Activated T-helper 2 cell treated with anti-CD3 and anti-CD28 coated beads, Interferon-gamma antibody, Interleukin-2, Interleukin-4, amounts not matched to agents 10 μg/mL and 5 μg/mL and 100 μg/mL, durations not matched to agents 14 hours and 24 hours and 36 hours (primary cell): ENCODE measurements at regions not wholly inside any gene's neighbourhood (a gene's known extent, or its start where the extent isn't known, plus 50 kb on each side); places are given as distances from the start of the nearest gene placed in this dataset.
"Not testable (repeated sequence)": the region's sequence is repeated elsewhere in the genome, so short reads cannot be mapped to it uniquely, and the experiment has no call there.

Experiments used
- DNase-seq: peaks from one replicate; pipeline ENCODE4 v3.0.0; 2021; ENCODE audit warnings: low spot score
- H3K27ac Mint-ChIP-seq: one replicate; pipeline ENCODE4 v1.8.0; 2021; ENCODE audit warnings: mixed read lengths
- H3K27me3 Mint-ChIP-seq: one replicate; pipeline ENCODE4 v1.8.0; 2021; ENCODE audit warnings: low read depth, mixed read lengths
- H3K36me3 Mint-ChIP-seq: one replicate; pipeline ENCODE4 v1.8.0; 2021; ENCODE audit warnings: low read depth, mixed read lengths
- H3K4me1 Mint-ChIP-seq: one replicate; pipeline ENCODE4 v1.8.0; 2021; ENCODE audit warnings: low read depth, mixed read lengths
- H3K4me3 Mint-ChIP-seq: one replicate; pipeline ENCODE4 v1.8.0; 2021; ENCODE audit warnings: low read depth, mild to moderate bottlenecking, moderate library complexity, mixed read lengths
- H3K9me3 Mint-ChIP-seq: one replicate; pipeline ENCODE4 v1.8.0; 2021; ENCODE audit warnings: mixed read lengths
- intact Hi-C: fragments of 100-400 bp; cut with micrococcal nuclease; formaldehyde crosslinking; loops from one replicate; pipeline ENCODE4 v1.15.1; 2023

GRCh38 chr18:52136532-52136931, 203.5 kb upstream of the DCC start:
- no peaks in the 10 kb centered on the region for H3K4me1 Mint-ChIP-seq

DNA sequence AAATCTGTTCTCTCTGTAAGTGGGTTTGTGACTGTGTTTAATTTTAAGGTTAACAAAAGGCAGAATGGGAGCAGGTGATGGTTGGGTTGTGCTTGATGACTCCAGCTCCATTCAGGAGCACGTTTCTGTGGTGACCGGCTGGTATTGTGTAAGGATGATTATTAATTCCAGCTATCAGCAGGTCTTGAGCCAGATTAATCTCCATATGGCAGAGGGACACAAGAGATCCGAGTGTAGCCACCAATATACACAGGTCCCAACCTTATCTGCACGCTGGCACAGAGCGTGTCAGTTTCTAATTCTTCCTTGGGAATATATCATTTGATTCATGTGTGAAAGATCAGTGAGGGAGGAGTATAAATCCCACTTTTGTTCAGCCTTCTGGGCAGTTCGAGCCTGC, 199.0 kb upstream of the DCC start:
- DNase-seq: no peak
- intact Hi-C loops: no loop called here
- H3K27ac Mint-ChIP-seq: no peak overlapping the region
- H3K4me1 Mint-ChIP-seq: no peaks in the 10 kb centered on the region
- H3K27me3 Mint-ChIP-seq: no peaks in the 10 kb centered on the region
- H3K4me3 Mint-ChIP-seq: no peak overlapping the region
- H3K36me3 Mint-ChIP-seq: no peaks in the 10 kb centered on the region
- H3K9me3 Mint-ChIP-seq: peaks cover 34% of the 10 kb centered on the region

More at GRCh38 chr18:52136532-52136931, 203.5 kb upstream of the DCC start:
- Mint-ChIP-seq H3K27ac (no peak overlapping the region), H3K27me3 (no peaks in the 10 kb centered on the region), H3K4me3 (no peak overlapping the region), H3K36me3 (no peaks in the 10 kb centered on the region), H3K9me3 (peaks cover 22% of the 10 kb centered on the region)
- DNase-seq: no peak
- intact Hi-C loops: no loop called here

DNA sequence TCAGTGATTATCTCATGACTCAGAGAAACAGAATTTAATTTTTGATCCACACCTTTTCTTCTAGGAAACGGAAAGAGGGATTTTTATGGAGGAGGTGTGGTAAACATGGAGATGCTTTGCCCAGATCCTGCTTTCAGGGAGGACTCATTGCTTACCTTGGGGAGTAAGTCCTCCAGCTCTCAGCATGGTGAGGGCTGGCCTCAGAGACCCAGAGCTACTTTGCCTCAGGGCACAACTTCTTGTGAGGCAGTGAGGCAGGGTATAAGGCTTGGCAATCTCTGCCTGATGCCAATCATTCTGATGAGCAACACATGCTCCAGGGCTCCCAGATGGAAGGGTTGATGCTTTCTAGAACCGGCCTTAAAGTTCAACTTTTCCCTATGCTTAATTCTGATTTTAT, 189.9 kb upstream of the DCC start:
- no peak overlapping the region for H3K4me3 Mint-ChIP-seq
- intact Hi-C loops: no loop called here
- H3K9me3 Mint-ChIP-seq: peaks cover 27% of the 10 kb centered on the region
- H3K27ac Mint-ChIP-seq: no peak overlapping the region
- no peak for DNase-seq
- H3K36me3 Mint-ChIP-seq: no peaks in the 10 kb centered on the region
- no peaks in the 10 kb centered on the region for H3K27me3 Mint-ChIP-seq
- H3K4me1 Mint-ChIP-seq: no peaks in the 10 kb centered on the region

DNA sequence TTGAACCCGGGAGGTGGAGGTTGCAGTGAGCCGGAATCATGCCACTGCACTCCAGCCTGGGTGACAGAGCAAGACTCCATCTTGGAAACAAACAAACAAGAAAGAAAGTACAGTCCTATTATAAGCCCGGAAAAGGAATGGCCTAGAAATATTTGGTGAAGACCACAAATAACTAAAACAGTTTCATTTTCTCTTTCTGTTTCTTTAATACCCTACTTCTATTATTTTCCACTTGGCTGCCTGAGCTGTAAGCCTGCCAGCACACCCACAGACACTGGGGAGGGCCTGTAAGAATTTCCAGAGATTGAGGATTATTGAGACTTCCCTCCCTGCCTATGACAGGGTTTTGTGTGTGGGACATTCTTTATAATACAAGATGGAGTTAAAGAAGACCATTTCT, 188.0 kb upstream of the DCC start:
- no peaks in the 10 kb centered on the region for H3K27me3 Mint-ChIP-seq
- H3K4me3 Mint-ChIP-seq: no peak overlapping the region
- H3K36me3 Mint-ChIP-seq: no peaks in the 10 kb centered on the region
- no peaks in the 10 kb centered on the region for H3K4me1 Mint-ChIP-seq
- DNase-seq: no peak
- peaks cover 21% of the 10 kb centered on the region for H3K9me3 Mint-ChIP-seq
- H3K27ac Mint-ChIP-seq: no peak overlapping the region
- intact Hi-C loops: no loop called here

- no peaks in the 10 kb centered on the region for H3K36me3 Mint-ChIP-seq
- H3K27me3 Mint-ChIP-seq: no peaks in the 10 kb centered on the region
- DNase-seq: no peak
- no peak overlapping the region for H3K4me3 Mint-ChIP-seq
- intact Hi-C loops: no loop called here
- no peak overlapping the region for H3K27ac Mint-ChIP-seq
- H3K4me1 Mint-ChIP-seq: no peaks in the 10 kb centered on the region
- peaks cover 1% of the 10 kb centered on the region for H3K9me3 Mint-ChIP-seq
Measured at GRCh38 chr18:52156166-52156565, 183.8 kb upstream of the DCC start.

DNA sequence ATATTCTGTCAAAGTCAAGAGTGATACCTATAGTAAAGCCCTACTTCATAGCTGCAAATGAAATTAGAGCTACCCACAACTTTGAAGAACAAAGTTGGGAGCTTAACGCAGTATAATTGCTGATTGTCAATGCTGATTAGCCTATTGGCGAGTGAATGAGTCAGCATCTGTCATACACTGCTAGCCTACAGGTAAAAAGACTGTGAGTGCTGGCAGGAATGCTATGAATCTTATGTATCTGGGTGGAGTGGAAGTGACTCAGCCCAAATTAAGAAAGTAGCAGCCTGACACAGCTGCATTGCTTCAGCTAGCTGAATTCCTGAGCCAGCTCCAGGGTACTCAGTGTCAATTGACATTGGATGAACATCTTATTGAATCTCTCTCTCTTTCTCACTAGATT, 179.4 kb upstream of the DCC start:
- Mint-ChIP-seq H3K36me3 (no peaks in the 10 kb centered on the region), H3K4me1 (no peaks in the 10 kb centered on the region), H3K27ac (no peak overlapping the region), H3K27me3 (no peaks in the 10 kb centered on the region), H3K9me3 (peaks cover 14% of the 10 kb centered on the region), H3K4me3 (no peak overlapping the region)
- DNase-seq: no peak
- intact Hi-C loops: no loop called here

GRCh38 chr18:52163478-52163877, 176.5 kb upstream of the DCC start:
- peaks cover 18% of the 10 kb centered on the region for H3K9me3 Mint-ChIP-seq
- no peak for DNase-seq
- H3K4me1 Mint-ChIP-seq: no peaks in the 10 kb centered on the region
- H3K4me3 Mint-ChIP-seq: no peak overlapping the region
- no peak overlapping the region for H3K27ac Mint-ChIP-seq
- H3K27me3 Mint-ChIP-seq: no peaks in the 10 kb centered on the region
- intact Hi-C loops: no loop called here
- H3K36me3 Mint-ChIP-seq: no peaks in the 10 kb centered on the region

GRCh38 chr18:52168131-52168530, 171.9 kb upstream of the DCC start:
- H3K4me1 Mint-ChIP-seq, intact Hi-C loops, H3K27ac Mint-ChIP-seq, H3K4me3 Mint-ChIP-seq, H3K27me3 Mint-ChIP-seq, DNase-seq, H3K36me3 Mint-ChIP-seq: not testable (repeated sequence)
- peaks cover 18% of the 10 kb centered on the region for H3K9me3 Mint-ChIP-seq

DNA sequence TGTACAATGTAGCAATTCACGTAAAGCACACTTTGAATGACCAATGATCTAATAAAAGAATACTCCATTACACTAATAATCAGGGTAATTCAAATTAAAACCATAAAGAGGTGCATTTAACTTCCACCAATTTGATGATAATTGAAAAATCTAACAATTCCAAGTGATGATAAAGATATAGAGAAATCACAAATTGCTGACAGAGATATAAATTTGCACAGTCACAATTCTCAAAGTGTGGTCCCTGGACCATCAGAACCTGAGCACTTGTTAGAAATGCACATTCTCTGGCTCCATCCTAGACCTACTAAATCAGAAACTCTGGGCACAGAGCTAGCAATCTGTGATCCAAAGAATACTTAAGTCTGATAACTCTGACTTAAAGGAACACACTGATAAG, 165.8 kb upstream of the DCC start:
- DNase-seq: no peak
- intact Hi-C loops: no loop called here
- Mint-ChIP-seq H3K4me3 (no peak overlapping the region), H3K4me1 (no peaks in the 10 kb centered on the region), H3K27me3 (no peaks in the 10 kb centered on the region), H3K27ac (no peak overlapping the region), H3K36me3 (no peaks in the 10 kb centered on the region), H3K9me3 (peaks cover 3% of the 10 kb centered on the region)

GRCh38 chr18:52175406-52175805, 164.6 kb upstream of the DCC start:
- Mint-ChIP-seq H3K36me3 (no peaks in the 10 kb centered on the region), H3K4me3 (no peak overlapping the region), H3K4me1 (no peaks in the 10 kb centered on the region), H3K27me3 (no peaks in the 10 kb centered on the region), H3K9me3 (peaks cover 3% of the 10 kb centered on the region), H3K27ac (no peak overlapping the region)
- DNase-seq: no peak
- intact Hi-C loops: no loop called here

- H3K9me3 Mint-ChIP-seq: peaks cover 12% of the 10 kb centered on the region
- H3K4me1 Mint-ChIP-seq: no peaks in the 10 kb centered on the region
Measured at GRCh38 chr18:52183107-52183506, 156.9 kb upstream of the DCC start.

GRCh38 chr18:52190195-52190594, 149.8 kb upstream of the DCC start:
- no peaks in the 10 kb centered on the region for H3K27me3 Mint-ChIP-seq

More at GRCh38 chr18:52183107-52183506, 156.9 kb upstream of the DCC start:
- no peak overlapping the region for H3K4me3 Mint-ChIP-seq
- DNase-seq: no peak
- no peaks in the 10 kb centered on the region for H3K36me3 Mint-ChIP-seq
- no peaks in the 10 kb centered on the region for H3K27me3 Mint-ChIP-seq
- intact Hi-C loops: no loop called here
- no peak overlapping the region for H3K27ac Mint-ChIP-seq

GRCh38 chr18:52190631-52191030, 149.4 kb upstream of the DCC start:
- Mint-ChIP-seq H3K4me3 (no peak overlapping the region), H3K27me3 (no peaks in the 10 kb centered on the region), H3K27ac (no peak overlapping the region), H3K9me3 (peaks cover 12% of the 10 kb centered on the region), H3K4me1 (no peaks in the 10 kb centered on the region), H3K36me3 (no peaks in the 10 kb centered on the region)
- DNase-seq: no peak
- intact Hi-C loops: no loop called here

More at GRCh38 chr18:52190195-52190594, 149.8 kb upstream of the DCC start:
- Mint-ChIP-seq H3K4me1 (no peaks in the 10 kb centered on the region), H3K9me3 (peaks cover 12% of the 10 kb centered on the region), H3K36me3 (no peaks in the 10 kb centered on the region), H3K4me3 (no peak overlapping the region), H3K27ac (no peak overlapping the region)
- no peak for DNase-seq
- intact Hi-C loops: no loop called here

- Mint-ChIP-seq H3K27ac (no peak overlapping the region), H3K9me3 (peaks cover 19% of the 10 kb centered on the region)
Measured at GRCh38 chr18:52200406-52200805, 139.6 kb upstream of the DCC start.

More at GRCh38 chr18:52200406-52200805, 139.6 kb upstream of the DCC start:
- DNase-seq: no peak
- Mint-ChIP-seq H3K27me3 (no peaks in the 10 kb centered on the region), H3K36me3 (no peaks in the 10 kb centered on the region), H3K4me1 (no peaks in the 10 kb centered on the region), H3K4me3 (no peak overlapping the region)
- intact Hi-C loops: no loop called here
